ENCODE measurements at regions not wholly inside any gene's neighbourhood (a gene's known extent, or its start where the extent isn't known, plus 50 kb on each side); places are given as distances from the start of the nearest gene placed in this dataset.
"Not testable (repeated sequence)": the region's sequence is repeated elsewhere in the genome, so short reads cannot be mapped to it uniquely, and the experiment has no call there.

DNA sequence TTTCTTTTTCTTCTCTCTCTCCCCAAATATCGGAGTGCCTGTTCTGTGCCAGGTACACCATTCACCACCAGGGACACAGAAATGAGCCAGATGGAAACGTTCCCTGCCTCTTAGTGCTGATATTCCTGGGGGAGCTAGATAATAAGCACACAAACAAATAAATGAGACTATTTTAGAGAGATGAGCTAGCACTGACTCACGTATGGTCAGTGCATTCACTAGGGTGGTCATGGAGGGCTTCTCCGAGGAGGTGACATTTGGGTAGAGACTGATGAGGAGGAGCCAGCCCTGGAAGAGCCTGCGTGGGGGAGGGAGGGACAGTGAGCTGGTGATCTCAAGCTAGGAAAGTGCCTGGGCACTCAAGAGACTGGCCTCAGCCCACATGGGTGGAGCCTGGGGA, 252.3 kb upstream of the KCNG1 start:
- DNase-seq (no peak), ATAC-seq (ENCODE audit: poor library complexity) (no peak)
- Histone ChIP-seq H3K27ac (ENCODE audit: low read depth in 1 of 2, low read length in 2 of 2) (no peak overlapping the region), H3K4me3 (ENCODE audit: low read length) (no peak overlapping the region), H3K4me1 (ENCODE audit: insufficient read depth, low read length) (no peaks in the 10 kb centered on the region), H3K36me3 (ENCODE audit: insufficient read depth, low read length) (no peaks in the 10 kb centered on the region), H3K27me3 (ENCODE audit: control insufficient read depth in 1 of 2, insufficient read depth in 2 of 2, low read length in 2 of 2) (peaks cover 8% of the 10 kb centered on the region in 2 experiments), H3K9me3 (ENCODE audit: control insufficient read depth in 1 of 2, insufficient read depth in 1 of 2, low read length in 2 of 2) (peaks cover 0 to 7% of the 10 kb centered on the region in 2 experiments)
- H3K27me3 Mint-ChIP-seq, result peaks cover 64% of the 10 kb centered on the region
- intact Hi-C loops (cut with DNase I, micrococcal nuclease), result no loop called here
- no peak overlapping the region for H3K4me3 Mint-ChIP-seq
- no peaks in the 10 kb centered on the region for H3K9me3 Mint-ChIP-seq
- TF ChIP-seq, protein P1, sequence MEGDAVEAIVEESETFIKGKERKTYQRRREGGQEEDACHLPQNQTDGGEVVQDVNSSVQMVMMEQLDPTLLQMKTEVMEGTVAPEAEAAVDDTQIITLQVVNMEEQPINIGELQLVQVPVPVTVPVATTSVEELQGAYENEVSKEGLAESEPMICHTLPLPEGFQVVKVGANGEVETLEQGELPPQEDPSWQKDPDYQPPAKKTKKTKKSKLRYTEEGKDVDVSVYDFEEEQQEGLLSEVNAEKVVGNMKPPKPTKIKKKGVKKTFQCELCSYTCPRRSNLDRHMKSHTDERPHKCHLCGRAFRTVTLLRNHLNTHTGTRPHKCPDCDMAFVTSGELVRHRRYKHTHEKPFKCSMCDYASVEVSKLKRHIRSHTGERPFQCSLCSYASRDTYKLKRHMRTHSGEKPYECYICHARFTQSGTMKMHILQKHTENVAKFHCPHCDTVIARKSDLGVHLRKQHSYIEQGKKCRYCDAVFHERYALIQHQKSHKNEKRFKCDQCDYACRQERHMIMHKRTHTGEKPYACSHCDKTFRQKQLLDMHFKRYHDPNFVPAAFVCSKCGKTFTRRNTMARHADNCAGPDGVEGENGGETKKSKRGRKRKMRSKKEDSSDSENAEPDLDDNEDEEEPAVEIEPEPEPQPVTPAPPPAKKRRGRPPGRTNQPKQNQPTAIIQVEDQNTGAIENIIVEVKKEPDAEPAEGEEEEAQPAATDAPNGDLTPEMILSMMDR (IDR thresholded peaks at IDR 0.05), result no peak
- no peaks in the 10 kb centered on the region for H3K36me3 Mint-ChIP-seq (ENCODE audit: low read depth)
- H3K4me1 Mint-ChIP-seq (ENCODE audit: low read depth), result no peaks in the 10 kb centered on the region
- CTCF ChIA-PET, result no interaction called here
- no peak overlapping the region for H3K27ac Mint-ChIP-seq
- POLR2A ChIA-PET, result no interaction called here

DNA sequence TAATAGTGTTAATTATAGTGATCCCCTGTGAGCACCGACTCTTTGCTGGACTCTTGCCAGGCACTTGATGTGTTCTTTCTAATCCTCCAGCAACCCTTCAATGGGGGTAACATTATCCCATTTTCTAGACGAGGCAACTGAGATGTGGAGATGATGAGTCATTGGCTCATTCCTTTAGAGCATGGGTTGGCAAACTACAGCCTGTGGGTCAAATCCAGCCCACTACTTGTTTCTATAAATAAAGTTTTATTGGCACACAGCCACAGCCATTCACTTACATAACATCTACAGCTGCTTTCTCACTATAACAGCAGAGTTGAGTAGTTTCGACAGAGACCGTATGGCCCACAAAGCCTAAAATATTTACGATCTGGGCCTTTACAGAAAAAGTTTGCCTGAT, 249.5 kb upstream of the KCNG1 start:
- H3K27me3 Mint-ChIP-seq, result peaks cover 51% of the 10 kb centered on the region
- peaks cover 0 to 13% of the 10 kb centered on the region in 2 experiments for H3K9me3 ChIP-seq (ENCODE audit: control insufficient read depth in 1 of 2, insufficient read depth in 1 of 2, low read length in 2 of 2)
- peaks cover 5 to 10% of the 10 kb centered on the region in 2 experiments for H3K27me3 ChIP-seq (ENCODE audit: control insufficient read depth in 1 of 2, insufficient read depth in 2 of 2, low read length in 2 of 2)
- H3K4me3 ChIP-seq (ENCODE audit: low read length), result no peak overlapping the region
- H3K4me1 Mint-ChIP-seq (ENCODE audit: low read depth), result no peaks in the 10 kb centered on the region
- ChIA-PET CTCF (no interaction called here), POLR2A (no interaction called here)
- H3K36me3 Mint-ChIP-seq (ENCODE audit: low read depth), result no peaks in the 10 kb centered on the region
- no peak overlapping the region for H3K4me3 Mint-ChIP-seq
- H3K36me3 ChIP-seq (ENCODE audit: insufficient read depth, low read length), result no peaks in the 10 kb centered on the region
- TF ChIP-seq, protein P1 (IDR thresholded peaks at IDR 0.05), result no peak
- no peaks in the 10 kb centered on the region for H3K9me3 Mint-ChIP-seq
- no peak overlapping the region for H3K27ac ChIP-seq (ENCODE audit: low read depth in 1 of 2, low read length in 2 of 2)
- DNase-seq, result no peak
- H3K27ac Mint-ChIP-seq, result no peak overlapping the region
- intact Hi-C loops (cut with DNase I, micrococcal nuclease), result no loop called here
- no peak for ATAC-seq (ENCODE audit: poor library complexity)
- H3K4me1 ChIP-seq (ENCODE audit: insufficient read depth, low read length), result no peaks in the 10 kb centered on the region

DNA sequence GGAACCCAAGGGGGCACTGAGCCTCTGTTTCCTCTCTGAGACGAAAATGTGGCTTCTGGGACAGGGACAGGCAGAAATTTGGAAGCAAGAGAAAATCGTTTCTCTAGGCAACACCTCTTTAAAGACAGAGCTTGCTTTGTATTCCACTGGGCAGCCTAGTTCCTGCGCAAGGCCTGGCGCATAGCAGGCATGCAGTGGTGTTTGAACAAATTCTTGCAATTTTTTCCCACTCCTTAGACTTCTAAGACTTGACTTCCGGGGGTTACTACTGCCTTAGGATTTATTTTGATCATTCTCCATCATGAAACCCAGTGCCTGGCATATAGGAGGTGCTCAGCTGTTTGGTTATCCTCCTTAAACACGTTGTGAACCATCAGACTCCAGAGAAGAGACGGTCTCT, 249.0 kb upstream of the KCNG1 start:
- Mint-ChIP-seq H3K36me3 (ENCODE audit: low read depth) (no peaks in the 10 kb centered on the region), H3K4me1 (ENCODE audit: low read depth) (no peaks in the 10 kb centered on the region), H3K4me3 (no peak overlapping the region), H3K27me3 (peaks cover 49% of the 10 kb centered on the region), H3K9me3 (no peaks in the 10 kb centered on the region), H3K27ac (no peak overlapping the region)
- no peaks in the 10 kb centered on the region for H3K36me3 ChIP-seq (ENCODE audit: insufficient read depth, low read length)
- H3K27ac ChIP-seq (ENCODE audit: low read depth in 1 of 2, low read length in 2 of 2), result no peak overlapping the region
- peaks cover 0 to 13% of the 10 kb centered on the region in 2 experiments for H3K9me3 ChIP-seq (ENCODE audit: control insufficient read depth in 1 of 2, insufficient read depth in 1 of 2, low read length in 2 of 2)
- TF ChIP-seq, protein P1 (IDR thresholded peaks at IDR 0.05), result no peak
- ChIA-PET POLR2A (no interaction called here), CTCF (no interaction called here)
- DNase-seq, result no peak
- H3K4me3 ChIP-seq (ENCODE audit: low read length), result no peak overlapping the region
- H3K4me1 ChIP-seq (ENCODE audit: insufficient read depth, low read length), result no peaks in the 10 kb centered on the region
- H3K27me3 ChIP-seq (ENCODE audit: control insufficient read depth in 1 of 2, insufficient read depth in 2 of 2, low read length in 2 of 2), result peaks cover 5 to 10% of the 10 kb centered on the region in 2 experiments
- no peak for ATAC-seq (ENCODE audit: poor library complexity)
- intact Hi-C loops (cut with DNase I, micrococcal nuclease), result no loop called here

DNA sequence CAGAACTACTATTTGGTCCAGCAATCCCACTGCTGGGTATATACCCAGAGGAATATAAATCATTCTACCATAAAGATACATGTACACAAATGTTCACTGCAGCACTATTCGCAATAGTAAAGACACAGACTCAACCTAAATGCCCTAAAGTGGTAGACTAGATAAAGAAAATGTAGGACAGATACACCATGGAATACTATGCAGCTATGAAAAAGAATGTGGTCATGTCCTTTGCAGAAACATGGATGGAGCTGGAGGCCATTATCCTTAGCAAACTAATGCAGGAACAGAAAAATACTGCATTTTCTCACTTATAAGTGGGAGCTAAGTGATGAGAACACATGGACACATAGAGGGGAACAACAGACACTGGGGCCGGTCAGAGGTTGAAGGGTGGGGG, 248.4 kb upstream of the KCNG1 start:
- H3K27ac Mint-ChIP-seq; POLR2A ChIA-PET; H3K36me3 Mint-ChIP-seq (ENCODE audit: low read depth); H3K4me1 Mint-ChIP-seq (ENCODE audit: low read depth); H3K27ac ChIP-seq (ENCODE audit: low read depth in 1 of 2, low read length in 2 of 2); H3K4me3 ChIP-seq (ENCODE audit: low read length); H3K4me1 ChIP-seq (ENCODE audit: insufficient read depth, low read length); DNase-seq; H3K4me3 Mint-ChIP-seq; intact Hi-C loops (cut with DNase I, micrococcal nuclease); ATAC-seq (ENCODE audit: poor library complexity); H3K9me3 Mint-ChIP-seq; H3K36me3 ChIP-seq (ENCODE audit: insufficient read depth, low read length); CTCF ChIA-PET: not testable (repeated sequence)
- Histone ChIP-seq H3K27me3 (ENCODE audit: control insufficient read depth in 1 of 2, insufficient read depth in 2 of 2, low read length in 2 of 2) (peaks cover 5 to 12% of the 10 kb centered on the region in 2 experiments), H3K9me3 (ENCODE audit: control insufficient read depth in 1 of 2, insufficient read depth in 1 of 2, low read length in 2 of 2) (peaks cover 0 to 13% of the 10 kb centered on the region in 2 experiments)
- peaks cover 47% of the 10 kb centered on the region for H3K27me3 Mint-ChIP-seq
